HG02623 (cell line): ENCODE measurements at regions not wholly inside any gene's neighbourhood (a gene's known extent, or its start where the extent isn't known, plus 50 kb on each side); places are given as distances from the start of the nearest gene placed in this dataset.

Experiments
- ATAC-seq: cut with Tn5 transposase; IDR thresholded peaks from one replicate; pipeline ENCODE4 v1.9.1; 2021; ENCODE audit warnings: moderate library complexity; ENCODE audit not compliant: unreplicated experiment

- no peak for ATAC-seq
Observed at GRCh38 chr12:28601570-28602058, 411.4 kb downstream of the CCDC91 start.

- no peak for ATAC-seq
Observed at GRCh38 chr12:28602786-28603185, 412.5 kb downstream of the CCDC91 start.

GRCh38 chr12:28603239-28603638, 413.0 kb downstream of the CCDC91 start:
- ATAC-seq, result no peak

- ATAC-seq, result no peak
Observed at GRCh38 chr12:28603801-28604200, 413.5 kb downstream of the CCDC91 start.

GRCh38 chr12:28604240-28604639, 414.0 kb downstream of the CCDC91 start:
- no peak for ATAC-seq

DNA sequence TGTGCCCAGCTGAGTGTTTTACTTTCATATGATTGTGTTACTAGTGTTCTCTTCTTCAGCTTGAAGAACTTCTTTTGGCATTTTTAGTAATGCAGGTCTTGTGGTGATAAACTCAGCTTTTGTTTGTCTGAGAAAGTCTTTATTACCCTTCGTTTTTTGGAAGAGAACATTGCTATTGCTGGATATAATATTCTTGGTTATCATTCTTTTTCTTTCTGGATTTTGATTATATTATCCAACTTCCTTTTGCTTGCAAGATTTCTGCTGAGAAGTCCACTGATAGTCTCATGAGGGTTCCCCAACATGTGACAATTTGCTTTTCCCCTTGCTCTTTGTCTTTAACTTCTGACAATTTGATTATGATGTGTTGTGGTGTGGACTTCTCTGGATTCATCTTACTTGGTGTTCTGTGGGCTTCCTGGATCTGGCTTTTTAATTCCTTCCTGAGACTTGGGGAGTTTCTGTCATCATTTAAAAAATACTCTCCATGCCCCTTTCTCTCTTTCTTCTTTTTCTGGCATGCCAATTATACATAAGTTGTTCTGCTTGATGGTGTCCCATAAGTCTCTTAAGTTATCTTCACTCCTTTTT, 416.8 kb downstream of the CCDC91 start:
- ATAC-seq, result no peak

GRCh38 chr12:28610401-28611114, 420.3 kb downstream of the CCDC91 start:
- ATAC-seq, result no peak

DNA sequence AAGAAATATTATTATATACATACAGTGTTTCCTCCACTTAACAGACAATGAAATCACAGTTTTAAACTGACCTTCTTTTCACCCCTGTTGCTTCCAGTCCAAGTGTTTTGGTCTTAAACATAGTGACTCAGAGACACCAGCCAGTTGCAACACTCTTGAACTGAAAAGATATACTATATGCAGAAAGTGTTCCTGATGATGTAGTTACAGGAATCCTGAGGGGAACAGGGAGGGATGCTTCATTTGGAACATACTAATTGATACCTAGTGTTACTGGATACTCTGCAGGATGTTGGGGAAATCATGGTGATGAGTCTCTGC, 420.8 kb downstream of the CCDC91 start:
- no peak for ATAC-seq

DNA sequence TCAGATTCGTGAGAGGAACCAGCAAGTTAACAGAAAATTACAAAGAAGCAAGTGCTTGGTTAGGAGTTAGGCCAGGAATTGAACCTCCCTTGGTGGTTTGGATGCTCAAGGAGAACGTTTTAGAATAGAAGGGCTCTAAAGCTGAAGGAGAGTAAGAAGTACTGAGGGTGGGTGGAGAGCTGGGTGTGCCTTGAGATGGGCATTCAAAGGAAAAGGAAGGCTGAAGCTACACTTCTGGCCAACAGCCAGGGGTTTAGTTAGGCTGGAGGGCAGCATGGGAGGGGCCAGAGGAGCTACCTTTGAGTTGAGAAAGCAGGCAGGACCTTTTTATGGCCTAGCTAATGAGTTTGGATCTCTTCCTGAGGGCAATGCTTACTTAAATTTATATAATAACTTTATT, 421.2 kb downstream of the CCDC91 start:
- ATAC-seq, result no peak

GRCh38 chr12:28618171-28618570, 427.9 kb downstream of the CCDC91 start:
- no peak for ATAC-seq

DNA sequence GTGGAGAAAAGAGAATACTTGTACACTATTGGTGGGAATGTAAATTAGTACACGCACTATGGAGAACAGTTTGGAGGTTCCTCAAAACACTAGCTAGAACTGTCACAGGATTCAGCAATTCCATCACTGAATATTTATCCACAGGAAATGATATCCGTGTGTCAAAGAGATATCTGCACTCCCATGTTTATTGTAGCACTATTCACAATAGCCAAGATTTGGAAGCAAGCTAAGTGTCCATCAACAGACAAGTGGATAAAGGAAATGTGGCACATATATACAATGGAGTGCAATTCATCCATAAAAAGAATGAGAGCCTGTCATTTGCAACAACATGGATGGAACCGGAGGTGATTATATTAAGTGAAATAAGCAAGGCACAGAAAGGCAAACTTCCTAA, 428.5 kb downstream of the CCDC91 start:
- no peak for ATAC-seq

DNA sequence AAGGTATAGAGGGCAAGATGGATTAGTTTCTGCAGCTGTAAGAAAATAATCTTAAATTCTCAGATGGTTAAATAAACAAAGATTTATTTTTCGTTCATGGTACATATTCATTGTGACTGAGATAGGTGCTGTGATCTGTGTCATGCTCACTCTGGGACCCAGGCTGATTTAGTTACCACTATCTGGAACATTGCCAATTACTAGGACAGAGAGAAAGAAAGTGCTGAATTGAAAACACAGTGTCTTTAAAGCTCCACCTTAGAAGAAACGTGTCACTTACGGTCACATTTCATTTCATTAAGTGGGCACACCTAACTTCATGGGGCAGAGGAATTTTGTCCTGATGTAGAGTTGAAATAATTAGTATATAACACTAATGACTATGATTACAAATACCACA, 430.0 kb downstream of the CCDC91 start:
- no peak for ATAC-seq

DNA sequence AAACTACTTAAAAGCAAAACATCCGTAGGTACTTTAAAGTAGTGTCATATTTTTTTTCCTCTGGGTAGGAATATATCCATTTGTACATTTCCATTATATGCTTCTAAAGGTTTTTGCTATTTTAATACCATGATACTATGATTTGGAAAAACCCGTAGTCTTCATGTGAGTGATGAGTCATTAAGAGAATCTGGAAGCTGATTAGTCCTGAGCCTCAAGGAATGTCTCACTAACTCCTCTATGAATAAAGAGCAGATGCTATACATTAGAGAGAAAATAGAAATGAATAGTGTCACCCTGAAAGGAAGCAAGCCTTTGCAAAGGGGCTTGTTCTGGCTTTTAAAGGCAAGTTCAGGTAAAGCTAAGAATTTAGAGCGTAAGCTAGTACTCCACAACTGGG, 432.1 kb downstream of the CCDC91 start:
- no peak for ATAC-seq

DNA sequence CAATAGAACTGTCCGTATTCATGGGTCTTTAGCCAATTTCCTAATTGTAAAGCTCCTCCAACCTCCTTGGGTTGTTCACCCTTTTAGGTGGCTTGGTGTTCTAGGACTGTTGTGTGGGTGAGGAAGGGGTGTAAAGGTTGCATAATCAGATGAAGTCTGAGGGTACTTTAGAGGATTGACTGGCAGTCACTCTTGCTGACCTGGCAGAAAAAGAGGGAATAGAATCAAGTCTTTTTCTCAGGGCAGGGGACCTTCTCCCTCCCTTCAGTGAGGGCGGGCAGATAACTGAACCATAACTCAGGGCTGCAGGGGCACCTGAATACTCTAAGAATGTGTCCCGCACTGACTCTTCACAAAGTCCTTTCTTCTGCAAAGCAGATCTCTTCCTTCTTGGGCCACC, 436.2 kb downstream of the CCDC91 start:
- ATAC-seq, result no peak

DNA sequence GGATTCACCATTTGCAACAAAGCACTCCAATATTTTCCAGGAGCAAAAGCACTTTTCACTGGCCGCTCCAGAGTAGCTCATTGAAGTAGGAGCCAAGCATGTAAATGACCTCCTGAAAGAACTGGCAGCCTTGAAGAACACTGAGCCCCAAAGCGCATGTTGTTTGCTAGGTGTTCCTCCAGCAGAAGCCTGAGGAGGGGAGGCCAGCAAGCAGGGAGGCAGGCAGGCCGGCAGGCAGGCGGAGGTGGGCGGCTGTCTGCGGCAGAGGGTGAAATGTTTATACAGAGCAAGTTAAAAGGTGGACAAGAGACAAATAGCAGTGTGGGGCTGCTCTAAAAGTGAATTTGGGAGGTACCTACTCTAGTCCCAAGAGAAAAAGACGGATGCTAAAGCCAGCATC, 439.4 kb downstream of the CCDC91 start:
- ATAC-seq, result no peak

- ATAC-seq, result no peak
Observed at GRCh38 chr12:28631831-28632230, 441.6 kb downstream of the CCDC91 start.

DNA sequence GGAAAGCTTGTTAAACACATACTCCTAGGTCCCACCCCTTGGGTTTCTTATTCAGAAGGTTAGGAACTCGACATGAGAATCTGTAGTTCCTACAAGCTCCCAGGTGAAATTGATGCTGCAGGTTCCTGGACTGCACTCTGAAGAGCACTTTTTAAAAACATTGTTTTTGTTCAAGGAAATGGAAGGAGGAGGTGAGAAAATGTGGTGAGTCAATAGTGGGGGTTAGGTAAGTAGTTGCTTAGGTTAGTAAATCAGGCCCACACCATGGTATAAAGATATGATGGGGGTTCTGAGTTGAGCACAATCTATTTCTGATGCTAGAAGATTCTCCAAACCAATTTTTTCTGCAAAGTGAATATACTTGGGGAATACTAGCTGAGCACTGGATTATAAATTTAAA, 450.3 kb downstream of the CCDC91 start:
- no peak for ATAC-seq

DNA sequence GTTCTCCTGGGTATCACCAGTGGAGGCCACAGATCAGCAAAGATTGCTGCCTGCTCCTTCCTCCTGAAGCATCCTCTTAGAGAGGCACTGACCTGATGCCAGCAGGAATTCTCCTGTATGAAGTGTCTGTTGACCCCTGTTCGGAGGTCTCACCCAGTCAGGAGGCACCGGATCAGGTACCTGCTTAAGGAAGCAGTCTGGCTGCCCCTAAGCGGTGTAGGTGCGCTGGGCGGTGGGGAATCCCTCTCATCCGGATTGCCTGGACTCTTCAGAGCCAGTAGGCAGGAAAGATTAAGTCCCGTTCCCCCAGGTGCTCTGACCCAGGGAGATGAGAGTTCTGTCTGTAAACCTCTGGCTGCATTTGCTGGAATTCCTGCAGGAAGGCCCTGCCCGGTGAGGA, 455.2 kb downstream of the CCDC91 start:
- ATAC-seq, result no peak

GRCh38 chr12:28645891-28646290, 455.6 kb downstream of the CCDC91 start:
- no peak for ATAC-seq

DNA sequence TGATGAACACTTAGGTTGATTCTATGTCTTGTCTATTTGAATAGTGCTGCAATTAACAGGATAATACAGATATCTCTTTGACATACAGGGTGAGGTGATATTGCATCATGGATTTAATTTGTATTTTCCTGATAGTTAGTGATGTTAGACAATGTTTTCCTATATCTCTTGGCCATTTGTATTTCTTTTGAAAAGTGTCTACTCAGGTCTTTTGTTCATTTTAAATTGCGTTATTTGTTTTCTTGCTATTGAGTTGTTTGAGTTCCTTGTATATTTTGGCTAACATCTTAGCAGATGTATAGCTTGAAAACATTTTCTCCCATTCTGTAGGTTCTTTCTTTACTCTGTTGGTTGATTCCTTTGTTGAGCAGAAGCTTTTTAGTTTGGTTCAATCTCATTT, 460.6 kb downstream of the CCDC91 start:
- no peak for ATAC-seq

DNA sequence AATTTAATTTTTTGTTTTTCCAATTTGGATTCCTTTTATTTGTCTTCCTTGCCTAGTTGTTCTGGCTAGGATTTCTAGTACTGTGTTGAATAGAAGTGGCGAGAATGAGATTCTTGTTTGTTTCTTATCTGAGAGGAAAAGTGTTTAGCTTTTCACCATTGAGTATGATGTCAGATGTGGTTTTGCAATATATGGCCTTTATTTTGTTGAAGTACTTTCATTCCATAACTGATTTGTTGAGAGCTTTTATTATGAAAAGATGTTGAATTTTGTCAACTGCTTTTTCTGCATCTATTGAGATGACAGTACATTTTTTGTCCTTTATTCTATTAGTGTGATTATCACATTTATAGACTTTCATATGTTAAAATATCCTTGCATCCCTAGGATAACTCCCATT, 462.0 kb downstream of the CCDC91 start:
- ATAC-seq, result no peak

- no peak for ATAC-seq
Observed at GRCh38 chr12:28681980-28682379, 467.1 kb upstream of the FAR2 start.

DNA sequence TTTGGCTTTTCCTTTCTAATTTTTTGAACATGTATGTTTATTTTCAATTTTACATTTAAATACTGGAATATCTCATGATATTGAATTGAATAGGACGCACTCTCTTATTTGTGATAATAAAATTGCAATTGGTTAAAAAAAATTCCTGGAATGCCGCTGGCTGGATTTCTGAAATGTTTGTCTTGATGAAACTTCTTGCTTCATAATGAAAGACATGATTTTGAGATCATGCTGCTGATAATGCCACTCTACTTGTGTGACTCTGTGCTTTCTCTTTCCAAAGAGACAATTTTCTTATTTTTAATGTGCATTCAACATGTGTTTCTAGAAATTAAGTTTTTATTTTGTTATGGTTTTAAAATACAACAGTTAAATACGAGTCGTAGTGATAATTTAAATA, 465.7 kb upstream of the FAR2 start:
- no peak for ATAC-seq
